Psoas muscle (tissue), 7 donors: ENCODE measurements at regions not wholly inside any gene's neighbourhood (a gene's known extent, or its start where the extent isn't known, plus 50 kb on each side); places are given as distances from the start of the nearest gene placed in this dataset.

Experiments
- ATAC-seq, 4 donors: fragments of 200-7000 bp; cut with Tn5 transposase; one replicate each; pipeline ENCODE4 v1.9.1; 2020; ENCODE audit warnings: moderate library complexity in 3 of 4, mild to moderate bottlenecking in 2 of 4
- DNase-seq, 2 donors: peaks; one replicate each; pipeline ENCODE4 v3.0.0-alpha.2; 2020
- H3K27ac ChIP-seq: fragments of 200-600 bp; one replicate; pipeline ENCODE4 v1.8.0; 2022
- H3K27me3 ChIP-seq, 3 donors: fragments of 200-600 bp in 1 of 3; one replicate each; pipeline versions ENCODE4 v1.6.1 to v1.8.0; 2013 to 2022; ENCODE audit warnings: low read length in 2 of 3, mild to moderate bottlenecking in 2 of 3, moderate library complexity in 1 of 3; ENCODE audit not compliant: insufficient read depth in 3 of 3
- H3K36me3 ChIP-seq, 2 donors: fragments of 200-600 bp in 1 of 2; one replicate each; pipeline versions ENCODE4 v1.6.1 to v1.8.0; 2013 to 2022; ENCODE audit warnings: low read depth in 1 of 2, mild to moderate bottlenecking in 1 of 2, moderate library complexity in 1 of 2; ENCODE audit not compliant: insufficient read depth in 1 of 2
- H3K4me1 ChIP-seq: fragments of 200-600 bp; one replicate; pipeline ENCODE4 v1.8.0; 2022
- H3K4me3 ChIP-seq: fragments of 200-600 bp; one replicate; pipeline ENCODE4 v1.8.0; 2022; ENCODE audit warnings: mild to moderate bottlenecking
- H3K9me3 ChIP-seq: fragments of 200-600 bp; one replicate; pipeline ENCODE4 v1.8.0; 2022
- WGBS, 3 donors: extraction: QIAGEN DNeasy Blood & Tissue Kit; methylation state at CpG; one replicate each; pipeline versions ENCODE4 v1.1.6 to v1.1.7; 2013; 5-methylcytosine and 5-hydroxymethylcytosine counted together
- intact Hi-C, 2 donors: fragments of 100-400 bp; cut with DNase I; formaldehyde crosslinking; loops; one replicate each; pipeline versions ENCODE4 v1.11.0 to v1.14.2; 2022
- TF ChIP-seq, protein P1 (sequence below): fragments of 200-600 bp; IDR thresholded peaks from one replicate; pipeline ENCODE4 v1.8.0; 2022; ENCODE audit warnings: antibody characterized with exemption
- donor health status: healthy with polysubstance abuse.
- donor health status: DM: no; HTN: no; CAD: no; lungs with moderate emphysema.
- donor health status: Bipolar disorder and iron deficiency.
- donor health status: healthy.
- donor health status: DM: yes; HTN: yes; CAD: no.
- donor health status: DM: no; HTN: no; CAD: no.
- donor health status: DM: yes; HTN: yes; CAD: no.

DNA sequence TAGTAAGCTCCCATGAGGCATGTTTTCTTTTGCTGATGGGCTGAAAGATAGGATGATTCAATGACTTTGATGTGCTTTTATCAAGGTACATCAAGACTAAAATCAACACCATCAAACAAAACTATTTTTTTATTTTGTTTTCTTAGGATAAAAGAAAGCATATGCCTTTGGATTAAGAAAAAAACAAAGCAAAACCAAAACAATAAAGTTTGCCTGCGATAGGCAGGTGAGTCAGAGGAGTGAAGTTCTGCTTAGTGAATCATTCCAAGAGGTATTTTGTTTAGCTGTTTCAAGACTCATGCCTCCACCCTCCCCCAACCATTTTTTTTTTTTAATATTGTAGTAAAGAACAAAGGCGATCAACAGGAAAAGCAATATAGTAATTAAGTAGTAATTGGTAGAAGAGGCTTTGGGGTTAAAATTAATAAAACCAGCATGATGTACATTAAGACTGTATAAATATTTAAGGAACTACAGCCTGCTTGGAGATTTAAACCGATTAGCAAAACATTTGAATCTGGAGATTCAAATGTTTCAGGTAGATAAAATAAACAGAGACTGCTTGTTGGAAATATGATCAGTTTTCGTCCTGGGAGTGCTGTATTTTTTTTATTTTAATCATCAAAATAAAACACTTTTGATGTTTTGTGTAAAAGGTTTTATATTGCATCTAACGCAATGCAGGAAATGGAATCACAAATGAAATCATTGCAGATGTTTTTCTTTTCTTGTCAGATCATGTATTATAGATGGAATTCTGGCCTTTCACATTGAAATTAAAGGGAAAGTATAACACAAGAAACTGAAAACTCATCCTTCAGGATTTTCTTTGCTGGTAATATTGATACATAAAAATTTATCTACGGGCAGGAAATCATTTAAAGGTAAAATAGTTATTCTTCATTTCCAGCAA is 482.3 kb upstream of the MANEA start:
- ATAC-seq (no peak), DNase-seq (no peak)
- Histone ChIP-seq H3K27ac (no peak overlapping the region), H3K27me3 (peaks cover 0 to 3% (median 0%) of the 10 kb centered on the region in 3 donors), H3K4me3 (no peak overlapping the region), H3K9me3 (no peaks in the 10 kb centered on the region), H3K36me3 (no peaks in the 10 kb centered on the region), H3K4me1 (no peaks in the 10 kb centered on the region)
- 56 to 62% (median 60%) methylated on average over 6 of the region's 6 CpGs for WGBS, 3 donors
- TF ChIP-seq, protein P1, sequence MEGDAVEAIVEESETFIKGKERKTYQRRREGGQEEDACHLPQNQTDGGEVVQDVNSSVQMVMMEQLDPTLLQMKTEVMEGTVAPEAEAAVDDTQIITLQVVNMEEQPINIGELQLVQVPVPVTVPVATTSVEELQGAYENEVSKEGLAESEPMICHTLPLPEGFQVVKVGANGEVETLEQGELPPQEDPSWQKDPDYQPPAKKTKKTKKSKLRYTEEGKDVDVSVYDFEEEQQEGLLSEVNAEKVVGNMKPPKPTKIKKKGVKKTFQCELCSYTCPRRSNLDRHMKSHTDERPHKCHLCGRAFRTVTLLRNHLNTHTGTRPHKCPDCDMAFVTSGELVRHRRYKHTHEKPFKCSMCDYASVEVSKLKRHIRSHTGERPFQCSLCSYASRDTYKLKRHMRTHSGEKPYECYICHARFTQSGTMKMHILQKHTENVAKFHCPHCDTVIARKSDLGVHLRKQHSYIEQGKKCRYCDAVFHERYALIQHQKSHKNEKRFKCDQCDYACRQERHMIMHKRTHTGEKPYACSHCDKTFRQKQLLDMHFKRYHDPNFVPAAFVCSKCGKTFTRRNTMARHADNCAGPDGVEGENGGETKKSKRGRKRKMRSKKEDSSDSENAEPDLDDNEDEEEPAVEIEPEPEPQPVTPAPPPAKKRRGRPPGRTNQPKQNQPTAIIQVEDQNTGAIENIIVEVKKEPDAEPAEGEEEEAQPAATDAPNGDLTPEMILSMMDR: no peak
- intact Hi-C loops: no loop called here

DNA sequence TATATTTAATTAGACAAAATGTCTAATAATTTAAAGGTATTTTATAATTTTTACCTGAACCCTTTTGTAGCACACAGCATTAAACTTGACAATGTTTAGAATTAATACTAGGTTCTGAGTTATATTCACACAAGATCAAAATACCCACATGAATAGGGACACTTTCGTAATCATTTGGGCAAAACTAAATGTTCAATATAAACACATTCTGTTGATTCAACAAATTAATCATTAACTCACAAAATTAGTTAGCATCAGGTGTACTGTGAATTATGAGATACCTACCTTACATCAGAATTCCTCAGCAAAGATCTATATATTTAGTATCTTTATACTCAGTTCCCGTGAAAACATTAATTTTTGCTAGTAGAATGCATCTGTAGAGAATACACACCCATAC is 481.5 kb upstream of the MANEA start:
- Histone ChIP-seq H3K27ac (no peak overlapping the region), H3K27me3 (peaks cover 0 to 3% (median 0%) of the 10 kb centered on the region in 3 donors), H3K4me3 (no peak overlapping the region), H3K4me1 (no peaks in the 10 kb centered on the region), H3K36me3 (no peaks in the 10 kb centered on the region), H3K9me3 (no peaks in the 10 kb centered on the region)
- intact Hi-C loops: no loop called here
- TF ChIP-seq, protein P1: no peak
- ATAC-seq (no peak), DNase-seq (no peak)
- WGBS, 3 donors: 91 to 95% (median 92%) methylated on average over 2 of the region's 2 CpGs

DNA sequence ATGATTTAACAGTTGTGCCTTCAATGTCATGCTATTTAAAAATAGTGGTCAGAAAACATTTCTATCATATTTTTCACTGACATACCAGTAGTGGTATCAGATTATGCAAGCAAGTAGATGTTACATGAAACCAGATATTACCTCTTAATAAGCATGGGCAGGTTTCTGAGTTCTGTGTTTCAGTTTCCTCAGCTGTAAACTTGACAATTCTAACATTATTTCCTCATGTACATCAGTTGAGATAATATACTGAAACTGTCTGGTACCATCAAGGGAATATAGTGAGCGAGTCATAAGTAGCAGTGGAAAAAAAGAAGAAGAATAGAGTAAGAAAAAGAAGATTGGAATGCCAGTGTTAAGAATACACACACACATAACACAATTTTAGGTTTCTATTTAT is 477.9 kb upstream of the MANEA start:
- ATAC-seq: no peak
- Histone ChIP-seq H3K27ac (no peak overlapping the region), H3K36me3 (no peaks in the 10 kb centered on the region), H3K9me3 (no peaks in the 10 kb centered on the region), H3K27me3 (no peaks in the 10 kb centered on the region), H3K4me3 (no peak overlapping the region), H3K4me1 (no peaks in the 10 kb centered on the region)
- intact Hi-C loops: no loop called here
- DNase-seq: no peak
- WGBS, 3 donors: 48 to 74% (median 64%) methylated on average over 1 of the region's 1 CpG
- TF ChIP-seq, protein P1: no peak

DNA sequence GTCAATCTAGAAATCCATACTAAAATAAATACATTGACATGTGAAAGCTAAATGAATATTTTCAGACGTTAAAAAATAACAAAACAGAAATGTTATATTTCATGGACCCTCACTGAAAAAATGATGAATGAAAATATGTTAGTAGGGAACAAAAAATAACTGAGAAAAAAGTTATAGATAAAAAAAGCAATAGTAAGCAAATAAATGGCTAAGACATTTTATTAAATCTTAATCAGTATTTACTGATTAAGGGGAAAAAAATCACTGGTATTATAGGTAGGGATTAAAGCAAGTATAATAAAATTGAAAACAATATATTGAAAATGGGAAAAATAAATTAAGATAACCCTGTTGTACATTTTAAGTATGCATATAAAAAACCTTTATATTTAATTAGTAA is 468.1 kb upstream of the MANEA start:
- Histone ChIP-seq H3K9me3 (no peaks in the 10 kb centered on the region), H3K27me3 (no peaks in the 10 kb centered on the region), H3K4me1 (no peaks in the 10 kb centered on the region), H3K27ac (no peak overlapping the region), H3K36me3 (no peaks in the 10 kb centered on the region), H3K4me3 (no peak overlapping the region)
- DNase-seq: no peak
- TF ChIP-seq, protein P1: no peak
- 58 to 73% (median 69%) methylated on average over 1 of the region's 1 CpG for WGBS, 3 donors
- ATAC-seq: no peak
- intact Hi-C loops: no loop called here
